ENCODE measurements at regions not wholly inside any gene's neighbourhood (a gene's known extent, or its start where the extent isn't known, plus 50 kb on each side); places are given as distances from the start of the nearest gene placed in this dataset.

DNA sequence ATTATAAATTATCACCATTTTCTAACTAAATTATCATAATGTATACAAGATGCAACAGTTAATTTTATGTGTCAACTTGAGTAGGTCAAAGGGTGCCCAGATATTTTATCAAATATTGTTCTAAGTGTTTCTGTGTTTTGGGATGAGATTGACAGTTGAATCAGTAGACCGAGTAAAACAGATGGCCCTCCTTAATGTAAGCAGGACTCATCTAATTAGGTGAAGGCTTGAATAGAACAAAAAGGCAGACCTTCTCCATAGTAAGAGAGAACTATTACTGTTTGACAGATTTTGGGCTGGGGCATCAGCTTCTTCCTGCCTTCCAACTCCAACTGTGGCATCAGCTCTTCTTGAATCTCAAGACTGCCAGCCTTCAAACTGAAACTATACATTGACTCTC, 185.8 kb downstream of the TRAM1L1 start:
- Histone ChIP-seq H3K27me3 (ENCODE audit: control insufficient read depth, insufficient read depth, low read length) (no peaks in the 10 kb centered on the region), H3K4me1 (ENCODE audit: control insufficient read depth in 2 of 3, insufficient read depth in 2 of 3, low read depth in 1 of 3, low read length in 3 of 3) (no peaks in the 10 kb centered on the region), H3K27ac (ENCODE audit: low read depth in 2 of 2, low read length in 2 of 2) (no peak overlapping the region), H3K4me3 (ENCODE audit: low read length in 3 of 3) (no peak overlapping the region), H3K9ac (ENCODE audit: low read length in 3 of 3) (no peak overlapping the region), H3K9me3 (ENCODE audit: control insufficient read depth in 2 of 3, insufficient read depth in 1 of 3, low read length in 3 of 3) (no peaks in the 10 kb centered on the region), H3K36me3 (ENCODE audit: control insufficient read depth in 2 of 3, insufficient read depth in 3 of 3, low read length in 3 of 3) (no peaks in the 10 kb centered on the region)
- intact Hi-C loops (cut with DNase I) = no loop called here
- FAIRE-seq (no peak), DNase-seq (no peak)
- TF ChIP-seq, protein P1, sequence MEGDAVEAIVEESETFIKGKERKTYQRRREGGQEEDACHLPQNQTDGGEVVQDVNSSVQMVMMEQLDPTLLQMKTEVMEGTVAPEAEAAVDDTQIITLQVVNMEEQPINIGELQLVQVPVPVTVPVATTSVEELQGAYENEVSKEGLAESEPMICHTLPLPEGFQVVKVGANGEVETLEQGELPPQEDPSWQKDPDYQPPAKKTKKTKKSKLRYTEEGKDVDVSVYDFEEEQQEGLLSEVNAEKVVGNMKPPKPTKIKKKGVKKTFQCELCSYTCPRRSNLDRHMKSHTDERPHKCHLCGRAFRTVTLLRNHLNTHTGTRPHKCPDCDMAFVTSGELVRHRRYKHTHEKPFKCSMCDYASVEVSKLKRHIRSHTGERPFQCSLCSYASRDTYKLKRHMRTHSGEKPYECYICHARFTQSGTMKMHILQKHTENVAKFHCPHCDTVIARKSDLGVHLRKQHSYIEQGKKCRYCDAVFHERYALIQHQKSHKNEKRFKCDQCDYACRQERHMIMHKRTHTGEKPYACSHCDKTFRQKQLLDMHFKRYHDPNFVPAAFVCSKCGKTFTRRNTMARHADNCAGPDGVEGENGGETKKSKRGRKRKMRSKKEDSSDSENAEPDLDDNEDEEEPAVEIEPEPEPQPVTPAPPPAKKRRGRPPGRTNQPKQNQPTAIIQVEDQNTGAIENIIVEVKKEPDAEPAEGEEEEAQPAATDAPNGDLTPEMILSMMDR (IDR thresholded peaks at IDR 0.05; ENCODE audit: borderline replicate concordance, extremely low read depth, insufficient read depth) = no peak

DNA sequence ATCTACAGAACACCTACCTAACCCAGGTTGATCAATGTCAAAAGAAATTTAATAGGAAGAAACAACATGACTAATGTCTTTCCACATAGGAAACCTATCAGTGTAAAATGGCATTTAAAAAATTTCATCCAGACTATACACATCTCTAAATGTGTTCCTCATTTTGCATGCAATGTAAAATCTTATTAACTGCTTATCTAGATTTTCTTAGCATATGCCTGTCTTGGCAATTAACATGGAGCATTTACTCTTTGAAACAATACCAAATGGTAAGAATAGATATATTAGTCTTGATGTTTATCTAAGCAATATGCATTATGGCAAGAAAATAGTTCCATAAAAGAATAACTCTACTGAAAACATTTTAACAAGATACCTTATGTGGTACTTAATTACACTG, 199.8 kb downstream of the TRAM1L1 start:
- Histone ChIP-seq H3K36me3 (ENCODE audit: control insufficient read depth in 2 of 3, insufficient read depth in 3 of 3, low read length in 3 of 3) (no peaks in the 10 kb centered on the region), H3K9ac (ENCODE audit: low read length in 3 of 3) (no peak overlapping the region), H3K27ac (ENCODE audit: low read depth in 2 of 2, low read length in 2 of 2) (no peak overlapping the region), H3K9me3 (ENCODE audit: control insufficient read depth in 2 of 3, insufficient read depth in 1 of 3, low read length in 3 of 3) (no peaks in the 10 kb centered on the region), H3K27me3 (ENCODE audit: control insufficient read depth, insufficient read depth, low read length) (no peaks in the 10 kb centered on the region), H3K4me1 (ENCODE audit: control insufficient read depth in 2 of 3, insufficient read depth in 2 of 3, low read depth in 1 of 3, low read length in 3 of 3) (no peaks in the 10 kb centered on the region), H3K4me3 (ENCODE audit: low read length in 3 of 3) (no peak overlapping the region)
- DNase-seq (no peak), FAIRE-seq (no peak)
- intact Hi-C loops (cut with DNase I) = no loop called here
- TF ChIP-seq, protein P1 (IDR thresholded peaks at IDR 0.05; ENCODE audit: borderline replicate concordance, extremely low read depth, insufficient read depth) = no peak

DNA sequence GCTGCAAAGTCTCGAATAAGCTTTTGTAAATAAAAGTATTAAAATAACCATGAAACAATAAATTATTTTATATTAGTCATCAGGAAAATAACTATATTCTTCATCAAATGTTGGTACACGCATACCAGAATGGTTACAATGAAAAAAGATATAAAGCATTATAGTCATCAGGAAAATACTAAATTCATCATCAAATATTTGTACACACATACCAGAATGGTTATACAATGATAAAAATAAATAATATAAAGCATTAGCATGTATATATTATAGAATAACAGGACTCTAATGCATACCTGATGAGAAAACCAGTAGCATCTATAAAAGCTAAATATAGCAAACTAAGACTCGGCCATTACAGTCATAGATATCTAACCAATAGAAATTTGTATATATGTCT, 202.9 kb downstream of the TRAM1L1 start:
- intact Hi-C loops (cut with DNase I) = no loop called here
- H3K27ac ChIP-seq (ENCODE audit: low read depth in 2 of 2, low read length in 2 of 2) = no peak overlapping the region
- FAIRE-seq = no peak

More for the DNA sequence above, 202.9 kb downstream of the TRAM1L1 start:
- H3K9ac ChIP-seq (ENCODE audit: low read length in 3 of 3) = no peak overlapping the region
- no peaks in the 10 kb centered on the region for H3K36me3 ChIP-seq (ENCODE audit: control insufficient read depth in 2 of 3, insufficient read depth in 3 of 3, low read length in 3 of 3)
- no peaks in the 10 kb centered on the region for H3K27me3 ChIP-seq (ENCODE audit: control insufficient read depth, insufficient read depth, low read length)
- no peak overlapping the region for H3K4me3 ChIP-seq (ENCODE audit: low read length in 3 of 3)
- no peaks in the 10 kb centered on the region for H3K4me1 ChIP-seq (ENCODE audit: control insufficient read depth in 2 of 3, insufficient read depth in 2 of 3, low read depth in 1 of 3, low read length in 3 of 3)
- no peak for DNase-seq
- TF ChIP-seq, protein P1 (IDR thresholded peaks at IDR 0.05; ENCODE audit: borderline replicate concordance, extremely low read depth, insufficient read depth) = no peak
- H3K9me3 ChIP-seq (ENCODE audit: control insufficient read depth in 2 of 3, insufficient read depth in 1 of 3, low read length in 3 of 3) = no peaks in the 10 kb centered on the region

All from kidney (tissue), 13 donors.